DND-41 (cell line): ENCODE measurements at regions not wholly inside any gene's neighbourhood (a gene's known extent, or its start where the extent isn't known, plus 50 kb on each side); places are given as distances from the start of the nearest gene placed in this dataset.

ENCODE experiments used
- ATAC-seq: fragments of 200-7000 bp; cut with Tn5 transposase; 3 replicates; pipeline ENCODE4 v1.9.1; 2021; ENCODE audit warnings: low read depth; ENCODE audit not compliant: insufficient read depth
- DNase-seq: peaks from one replicate; pipeline ENCODE4 v3.0.0-alpha.2; 2020
- H2AFZ ChIP-seq: 2 replicates; pipeline ENCODE4 v1.6.0; 2012; ENCODE audit warnings: low read depth, low read length
- H3K27ac ChIP-seq: 2 replicates; pipeline ENCODE4 v1.5.1; 2012; ENCODE audit warnings: low read length, inconsistent platforms
- H3K27me3 ChIP-seq: fragments of 200-600 bp; sonication (generic); 2 replicates; pipeline ENCODE4 v1.6.0; 2012; ENCODE audit warnings: low read length, mild to moderate bottlenecking, inconsistent platforms; ENCODE audit not compliant: insufficient read depth, poor library complexity
- H3K36me3 ChIP-seq: 2 replicates; pipeline ENCODE4 v1.5.1; 2012; ENCODE audit warnings: low read length, inconsistent platforms; ENCODE audit not compliant: insufficient read depth
- H3K4me1 ChIP-seq: 2 replicates; pipeline ENCODE4 v1.5.1; 2012; ENCODE audit warnings: mild to moderate bottlenecking, low read length; ENCODE audit not compliant: insufficient read depth
- H3K4me2 ChIP-seq: 2 replicates; pipeline ENCODE4 v1.6.0; 2012; ENCODE audit warnings: mild to moderate bottlenecking, moderate library complexity, low read length, inconsistent platforms; ENCODE audit not compliant: insufficient read depth
- H3K4me3 ChIP-seq, 2 experiments: fragments of 200-600 bp in 1 of 2; shearing (Covaris generic) in 1 of 2; 2 replicates each; pipeline ENCODE4 v1.5.1; 2012 to 2016; ENCODE audit warnings: inconsistent platforms in 2 of 2, low read length in 2 of 2, mild to moderate bottlenecking in 2 of 2, low read depth in 1 of 2, moderate library complexity in 1 of 2
- H3K79me2 ChIP-seq: 2 replicates; pipeline ENCODE4 v1.6.0; 2012; ENCODE audit warnings: low read length, inconsistent platforms; ENCODE audit not compliant: insufficient read depth
- H3K9ac ChIP-seq: 2 replicates; pipeline ENCODE4 v1.6.0; 2012; ENCODE audit warnings: low read depth, mild to moderate bottlenecking, inconsistent platforms, low read length, moderate library complexity
- H3K9me3 ChIP-seq: 2 replicates; pipeline ENCODE4 v1.5.1; 2012; ENCODE audit warnings: low read length, moderate library complexity, mild to moderate bottlenecking, inconsistent platforms; ENCODE audit not compliant: insufficient read depth, severe bottlenecking
- H4K20me1 ChIP-seq: 2 replicates; pipeline ENCODE4 v1.6.0; 2012; ENCODE audit warnings: low read length; ENCODE audit not compliant: insufficient read depth
- CTCF ChIP-seq: IDR thresholded peaks from 2 replicates; pipeline ENCODE4 v1.5.1; 2012; ENCODE audit warnings: borderline replicate concordance, low read length, moderate library complexity, mild to moderate bottlenecking; ENCODE audit not compliant: poor library complexity, severe bottlenecking; ENCODE audit errors: extremely low read depth
- EZH2 ChIP-seq: IDR thresholded peaks from 3 replicates; pipeline ENCODE4 v1.6.1; 2012; ENCODE audit warnings: borderline replicate concordance, low read depth, mild to moderate bottlenecking, moderate library complexity, low read length, inconsistent platforms; ENCODE audit not compliant: severe bottlenecking

- ATAC-seq (no peak), DNase-seq (no peak)
- no peak overlapping the region for H3K27ac ChIP-seq
Observed at GRCh38 chr10:3391657-3392056, 219.1 kb upstream of the PITRM1 start.

GRCh38 chr10:3389130-3389529 lies 216.5 kb upstream of the PITRM1 start:
- H3K79me2 ChIP-seq = no peaks in the 10 kb centered on the region
- DNase-seq (no peak), ATAC-seq (no peak)
- H3K9me3 ChIP-seq = peaks cover 11% of the 10 kb centered on the region
- no peaks in the 10 kb centered on the region for H4K20me1 ChIP-seq
- H3K27ac ChIP-seq = no peak overlapping the region
- H3K4me3 ChIP-seq = no peak overlapping the region
- no peaks in the 10 kb centered on the region for H3K36me3 ChIP-seq
- no peak overlapping the region for H2AFZ ChIP-seq
- no peaks in the 10 kb centered on the region for H3K27me3 ChIP-seq
- H3K4me2 ChIP-seq = no peak overlapping the region
- TF ChIP-seq CTCF (no peak), EZH2 (no peak)
- no peak overlapping the region for H3K9ac ChIP-seq
- H3K4me1 ChIP-seq = no peaks in the 10 kb centered on the region

More at GRCh38 chr10:3391657-3392056, 219.1 kb upstream of the PITRM1 start:
- Histone ChIP-seq H3K27me3 (no peaks in the 10 kb centered on the region), H3K4me3 (no peak overlapping the region), H3K36me3 (no peaks in the 10 kb centered on the region), H3K4me2 (no peak overlapping the region), H3K9ac (no peak overlapping the region), H4K20me1 (no peaks in the 10 kb centered on the region), H2AFZ (no peak overlapping the region), H3K9me3 (no peaks in the 10 kb centered on the region), H3K79me2 (no peaks in the 10 kb centered on the region), H3K4me1 (no peaks in the 10 kb centered on the region)
- no peak for TF ChIP-seq CTCF
- no peak for TF ChIP-seq EZH2

GRCh38 chr10:3385487-3385886 lies 212.9 kb upstream of the PITRM1 start:
- ATAC-seq (no peak), DNase-seq (no peak)
- H3K9ac ChIP-seq = no peak overlapping the region
- H3K4me1 ChIP-seq = no peaks in the 10 kb centered on the region
- no peak overlapping the region for H3K27ac ChIP-seq
- no peaks in the 10 kb centered on the region for H3K36me3 ChIP-seq
- H3K79me2 ChIP-seq = no peaks in the 10 kb centered on the region
- TF ChIP-seq EZH2 (no peak), CTCF (no peak)
- H3K4me3 ChIP-seq = no peak overlapping the region
- no peaks in the 10 kb centered on the region for H3K27me3 ChIP-seq
- H3K9me3 ChIP-seq = peaks cover 11% of the 10 kb centered on the region
- no peaks in the 10 kb centered on the region for H4K20me1 ChIP-seq
- H2AFZ ChIP-seq = no peak overlapping the region
- H3K4me2 ChIP-seq = no peak overlapping the region

GRCh38 chr10:3382092-3382491 lies 209.5 kb upstream of the PITRM1 start:
- TF ChIP-seq EZH2 (no peak), CTCF (no peak)
- DNase-seq = no peak
- Histone ChIP-seq H3K36me3 (no peaks in the 10 kb centered on the region), H2AFZ (no peak overlapping the region), H3K9me3 (peaks cover 11% of the 10 kb centered on the region), H3K4me2 (no peak overlapping the region), H3K4me1 (no peaks in the 10 kb centered on the region), H3K9ac (no peak overlapping the region), H4K20me1 (no peaks in the 10 kb centered on the region), H3K27ac (no peak overlapping the region), H3K27me3 (no peaks in the 10 kb centered on the region), H3K4me3 (no peak overlapping the region), H3K79me2 (no peaks in the 10 kb centered on the region)
- ATAC-seq = no peak
